Fibroblast of lung (primary cell): ENCODE measurements at regions not wholly inside any gene's neighbourhood (a gene's known extent, or its start where the extent isn't known, plus 50 kb on each side); places are given as distances from the start of the nearest gene placed in this dataset.

Experiments used
- DNase-seq, 2 donors: peaks; one replicate each; pipeline versions ENCODE4 v3.0.0 to v3.0.0-alpha.2; 2010; ENCODE audit warnings: low read depth in 2 of 2
- H2AFZ ChIP-seq: 2 replicates; pipeline ENCODE4 v1.5.1; 2012; ENCODE audit warnings: low read length, control low read depth, inconsistent platforms
- H3K27ac ChIP-seq: 2 replicates; pipeline ENCODE4 v1.5.1; 2011; ENCODE audit warnings: low read length, control low read depth; ENCODE audit not compliant: insufficient read depth
- H3K27me3 ChIP-seq: 2 replicates; pipeline ENCODE4 v1.5.1; 2011; ENCODE audit warnings: mild to moderate bottlenecking, low read length; ENCODE audit not compliant: control insufficient read depth, insufficient read depth
- H3K36me3 ChIP-seq: 2 replicates; pipeline ENCODE4 v1.5.1; 2011; ENCODE audit warnings: low read length; ENCODE audit not compliant: control insufficient read depth, insufficient read depth
- H3K4me1 ChIP-seq: 2 replicates; pipeline ENCODE4 v1.5.1; 2011; ENCODE audit warnings: low read length; ENCODE audit not compliant: control insufficient read depth, insufficient read depth; ENCODE audit errors: extremely low read depth
- H3K4me2 ChIP-seq: 2 replicates; pipeline ENCODE4 v1.5.1; 2011; ENCODE audit warnings: low read length, control low read depth; ENCODE audit not compliant: insufficient read depth; ENCODE audit errors: extremely low read depth
- H3K4me3 ChIP-seq, 4 experiments: fragments of 200-600 bp in 1 of 4; sonication (generic) in 1 of 4; replicated peaks in 1 of 4; 2 replicates each; pipeline ENCODE4 v1.5.1; 2011 to 2016; ENCODE audit warnings: low read length in 4 of 4, low read depth in 3 of 4, mild to moderate bottlenecking in 3 of 4, control low read depth in 2 of 4, inconsistent platforms in 1 of 4, mixed read lengths in 1 of 4; ENCODE audit not compliant: insufficient read depth in 1 of 4; ENCODE audit errors: control extremely low read depth in 1 of 4
- H3K79me2 ChIP-seq: 2 replicates; pipeline ENCODE4 v1.5.1; 2012; ENCODE audit warnings: mild to moderate bottlenecking, low read length, inconsistent platforms; ENCODE audit not compliant: control insufficient read depth, insufficient read depth
- H3K9ac ChIP-seq: 2 replicates; pipeline ENCODE4 v1.5.1; 2011; ENCODE audit warnings: mild to moderate bottlenecking, low read length, control low read depth; ENCODE audit not compliant: insufficient read depth
- H3K9me3 ChIP-seq: 2 replicates; pipeline ENCODE4 v1.5.1; 2012; ENCODE audit warnings: low read depth, low read length; ENCODE audit not compliant: control insufficient read depth, insufficient read depth
- H4K20me1 ChIP-seq: 2 replicates; pipeline ENCODE4 v1.5.1; 2011; ENCODE audit warnings: low read length; ENCODE audit not compliant: control insufficient read depth, insufficient read depth; ENCODE audit errors: extremely low read depth
- CTCF ChIP-seq, 2 donors: IDR thresholded peaks in 1 of 2; conservative IDR thresholded peaks in 1 of 2; 1 replicate in 1 of 2; 2 replicates in 1 of 2; pipeline ENCODE4 v1.5.1; 2011 to 2012; ENCODE audit warnings: low read length in 2 of 2, control low read depth in 1 of 2, inconsistent platforms in 1 of 2, low read depth in 1 of 2, mild to moderate bottlenecking in 1 of 2
- EZH2 ChIP-seq: IDR thresholded peaks from 2 replicates; pipeline ENCODE4 v1.5.1; 2012; ENCODE audit warnings: low read length, control low read depth, mild to moderate bottlenecking; ENCODE audit errors: missing control alignments

- TF ChIP-seq CTCF (conservative IDR thresholded peaks at IDR 0.05 in 1 of 2, IDR thresholded peaks at IDR 0.05 in 1 of 2; ENCODE audit: low read depth in 1 of 2, low read length in 2 of 2) (no peak), EZH2 (no peak)
- Histone ChIP-seq H3K36me3 (no peaks in the 10 kb centered on the region), H3K4me1 (no peaks in the 10 kb centered on the region), H3K9me3 (no peaks in the 10 kb centered on the region), H3K9ac (no peak overlapping the region), H3K79me2 (no peaks in the 10 kb centered on the region), H3K27me3 (no peaks in the 10 kb centered on the region), H3K4me3 (no peak overlapping the region), H3K4me2 (no peak overlapping the region), H4K20me1 (no peaks in the 10 kb centered on the region), H2AFZ (no peak overlapping the region), H3K27ac (no peak overlapping the region)
- no peak for DNase-seq
These were observed 236.4 kb downstream of the USP25 start for GRCh38 chr21:15966231-15966630.

DNA sequence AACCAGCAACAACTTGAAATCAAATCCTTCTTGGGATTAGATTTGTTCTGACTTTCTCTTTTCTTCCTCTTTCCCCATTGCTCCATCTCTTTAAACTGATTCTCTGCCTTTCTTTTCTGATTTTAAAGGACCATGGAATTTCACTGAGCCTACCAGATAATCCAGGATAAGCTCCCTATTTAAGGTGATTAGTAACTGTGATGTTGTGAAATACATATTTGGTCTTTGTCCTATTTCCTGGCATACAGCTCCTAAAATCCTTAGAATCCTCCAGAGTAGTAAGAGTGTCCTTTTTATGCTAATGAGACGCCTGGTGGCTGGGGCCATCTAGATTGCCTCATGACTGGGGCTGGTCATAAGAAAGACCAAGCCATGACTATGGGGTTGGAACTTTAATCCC, 236.9 kb downstream of the USP25 start:
- Histone ChIP-seq H3K4me3 (no peak overlapping the region), H3K27ac (no peak overlapping the region), H3K9me3 (no peaks in the 10 kb centered on the region), H3K36me3 (no peaks in the 10 kb centered on the region), H2AFZ (no peak overlapping the region), H3K4me2 (no peak overlapping the region), H3K4me1 (no peaks in the 10 kb centered on the region), H3K9ac (no peak overlapping the region), H3K79me2 (no peaks in the 10 kb centered on the region), H4K20me1 (no peaks in the 10 kb centered on the region), H3K27me3 (no peaks in the 10 kb centered on the region)
- no peak for TF ChIP-seq EZH2
- TF ChIP-seq CTCF (conservative IDR thresholded peaks at IDR 0.05 in 1 of 2, IDR thresholded peaks at IDR 0.05 in 1 of 2; ENCODE audit: low read depth in 1 of 2, low read length in 2 of 2) = no peak
- no peak for DNase-seq

GRCh38 chr21:15967661-15968060, 237.9 kb downstream of the USP25 start:
- DNase-seq = peak in 1 of 2 donors; percentile 72
- TF ChIP-seq EZH2 (no peak), CTCF (conservative IDR thresholded peaks at IDR 0.05 in 1 of 2, IDR thresholded peaks at IDR 0.05 in 1 of 2; ENCODE audit: low read depth in 1 of 2, low read length in 2 of 2) (no peak)
- no peak overlapping the region for H2AFZ ChIP-seq

More at GRCh38 chr21:15967661-15968060, 237.9 kb downstream of the USP25 start:
- Histone ChIP-seq H3K9ac (no peak overlapping the region), H3K4me2 (no peak overlapping the region), H3K4me3 (no peak overlapping the region), H4K20me1 (no peaks in the 10 kb centered on the region), H3K4me1 (no peaks in the 10 kb centered on the region), H3K36me3 (no peaks in the 10 kb centered on the region), H3K9me3 (no peaks in the 10 kb centered on the region), H3K27me3 (no peaks in the 10 kb centered on the region), H3K27ac (no peak overlapping the region), H3K79me2 (no peaks in the 10 kb centered on the region)
